HCEC 1CT (cell line): ENCODE measurements at regions not wholly inside any gene's neighbourhood (a gene's known extent, or its start where the extent isn't known, plus 50 kb on each side); places are given as distances from the start of the nearest gene placed in this dataset.
"Not testable (repeated sequence)": the region's sequence is repeated elsewhere in the genome, so short reads cannot be mapped to it uniquely, and the experiment has no call there.

ENCODE experiments used
- DNase-seq: peaks from one replicate; pipeline ENCODE4 v3.0.0-alpha.2; 2017

DNA sequence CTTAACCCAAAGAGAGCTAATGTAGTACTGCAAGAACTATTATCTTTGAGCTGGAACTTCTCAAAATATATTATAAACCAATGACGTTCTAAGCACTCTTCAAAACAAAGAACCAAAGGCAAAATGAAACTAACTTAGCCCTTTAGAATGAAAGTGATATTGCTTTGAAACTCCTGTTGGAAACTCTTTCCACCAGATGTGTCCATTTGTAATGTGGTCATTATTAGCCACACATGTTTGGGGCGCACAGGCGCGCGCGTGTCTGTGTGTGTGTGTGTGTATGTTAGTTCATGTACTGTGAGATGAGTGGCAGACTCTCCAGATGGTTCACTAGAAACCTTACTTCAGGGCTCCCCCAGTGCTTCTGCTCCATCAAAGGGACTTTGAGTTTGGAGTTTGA, 323.4 kb downstream of the BCL11A start:
- no peak for DNase-seq

DNA sequence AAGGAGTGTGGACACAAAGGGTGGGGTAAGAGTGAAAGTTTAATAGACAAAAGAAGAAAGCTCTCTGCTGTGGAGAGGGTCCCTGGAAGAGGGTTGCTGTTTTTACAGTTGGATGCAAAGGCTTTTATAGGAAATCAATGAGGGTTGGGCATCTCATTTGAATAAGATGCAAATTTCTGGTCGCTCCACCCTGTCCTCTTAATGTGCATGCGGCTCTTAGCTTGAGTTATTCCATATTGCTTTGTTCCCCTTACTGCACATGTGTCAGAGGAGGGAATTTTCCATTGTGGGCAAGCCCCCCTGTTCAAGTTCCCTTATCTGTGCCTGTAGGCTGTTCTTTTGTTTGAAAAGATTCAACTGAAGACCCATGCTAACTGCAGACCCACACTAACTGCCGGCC, 326.5 kb downstream of the BCL11A start:
- no peak for DNase-seq

DNA sequence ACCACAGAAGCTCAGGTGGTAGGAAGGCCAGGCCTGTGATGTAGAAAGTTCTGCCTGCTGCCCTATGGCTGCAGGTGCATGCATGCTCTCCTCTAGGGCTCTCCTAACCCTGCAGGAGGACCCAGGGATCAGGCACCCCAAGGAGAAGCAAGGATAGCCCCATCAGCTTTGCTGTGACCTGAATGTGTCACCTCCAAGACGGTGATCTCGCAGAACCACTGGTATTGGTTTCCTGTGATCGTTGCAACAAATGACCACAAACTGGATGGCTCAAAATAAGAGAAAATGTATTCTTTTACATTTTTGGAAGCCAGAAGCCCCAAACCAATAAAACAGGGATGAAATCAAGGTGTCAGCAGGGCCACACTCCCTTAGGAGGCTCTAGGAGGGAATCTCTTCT, 327.3 kb downstream of the BCL11A start:
- DNase-seq: no peak

- no peak for DNase-seq
Observed at GRCh38 chr2:60223859-60224258, 329.6 kb downstream of the BCL11A start.

- no peak for DNase-seq
Observed at GRCh38 chr2:60221098-60221497, 332.4 kb downstream of the BCL11A start.

DNA sequence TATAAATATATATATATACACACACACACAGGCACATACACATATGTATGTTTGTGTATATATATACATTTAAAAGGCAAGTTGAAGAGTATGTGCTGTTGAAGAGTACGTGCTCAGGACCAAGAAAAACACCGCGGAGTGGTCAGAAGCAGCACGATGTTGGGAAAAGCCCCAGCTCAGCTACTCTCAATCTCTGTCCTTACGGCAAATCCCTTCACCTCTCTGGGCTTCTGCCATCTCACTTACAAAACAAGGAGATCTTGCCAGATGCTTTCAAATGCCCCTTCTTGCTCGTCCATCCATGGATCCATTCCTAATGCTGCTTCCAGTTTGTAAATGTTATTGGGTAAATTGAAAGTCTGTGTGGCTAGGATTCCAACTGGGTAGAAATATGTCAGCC, 333.9 kb downstream of the BCL11A start:
- no peak for DNase-seq

DNA sequence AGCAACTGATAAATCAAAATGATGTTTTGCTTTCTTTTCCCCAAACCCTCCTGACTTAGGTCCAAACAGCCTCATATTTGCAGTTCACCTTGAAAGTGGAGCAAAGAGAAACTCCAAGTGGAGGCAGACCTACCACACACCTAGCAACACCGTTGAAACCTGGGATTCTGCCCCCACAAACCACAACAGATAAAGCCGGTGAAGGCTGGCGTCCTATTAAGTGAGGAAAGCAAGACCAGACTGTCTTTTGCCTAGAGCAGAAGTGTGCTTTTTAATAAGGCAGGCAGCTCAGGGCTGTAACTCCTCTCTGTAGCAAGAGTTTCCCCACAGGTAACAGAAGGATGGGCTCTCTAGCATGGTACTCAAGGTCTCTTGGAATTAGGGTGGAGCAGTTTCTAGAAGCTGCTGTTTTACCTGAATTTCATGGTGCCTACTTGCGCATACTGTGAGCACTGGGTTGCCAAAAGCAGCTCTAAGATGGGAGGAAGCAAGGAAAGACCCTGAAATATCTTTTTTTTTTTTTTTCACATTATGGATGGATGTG, 336.9 kb downstream of the BCL11A start:
- no peak for DNase-seq

- no peak for DNase-seq
Observed at GRCh38 chr2:60215386-60215901, 338.0 kb downstream of the BCL11A start.

DNA sequence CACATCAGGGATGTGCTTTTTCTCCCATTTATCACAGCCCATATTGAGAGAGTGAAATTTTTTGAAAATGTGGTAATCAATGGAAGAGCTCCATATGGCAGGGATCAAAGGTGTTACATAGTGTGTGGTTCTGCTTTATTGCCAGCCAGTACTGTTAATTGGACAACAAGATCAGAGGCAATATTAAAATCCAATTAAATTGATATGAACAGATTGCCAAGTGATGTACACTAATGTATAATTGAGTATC, 338.9 kb downstream of the BCL11A start:
- no peak for DNase-seq

DNA sequence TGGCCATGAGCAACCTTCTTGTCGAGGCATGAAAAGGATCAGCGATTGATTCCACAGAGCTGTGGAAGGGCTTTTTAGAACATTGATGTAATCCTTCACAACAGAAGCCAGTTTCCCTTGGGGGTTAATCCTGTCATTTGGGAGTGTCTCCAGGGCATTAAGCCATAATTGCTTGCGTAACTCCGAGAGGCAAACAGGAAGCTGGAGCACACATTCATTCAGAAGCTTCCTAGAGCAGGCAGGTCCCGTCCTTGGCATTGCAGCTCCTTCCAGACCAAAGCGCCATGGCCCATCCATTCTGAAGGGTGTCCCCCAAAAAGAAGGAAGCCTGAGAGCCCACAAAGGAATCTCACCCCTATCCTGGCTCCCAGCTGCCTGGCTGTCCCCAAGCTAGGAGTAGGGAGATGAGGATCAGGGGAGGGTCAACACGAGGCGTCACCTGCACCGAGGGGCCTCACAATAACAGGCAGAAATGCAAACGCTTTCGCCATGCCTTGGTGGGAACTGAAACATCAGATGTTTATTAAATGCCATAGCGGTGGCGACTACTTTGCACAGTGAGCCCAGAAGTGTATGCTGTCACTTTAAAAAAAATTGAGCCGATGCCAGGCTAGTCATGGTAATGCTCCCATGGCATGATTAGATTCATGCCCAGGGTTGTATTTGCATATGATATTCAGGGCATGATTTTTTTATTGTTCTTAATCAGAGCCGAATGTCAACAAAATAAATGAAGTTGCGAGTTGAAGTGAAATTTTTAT, 339.4 kb downstream of the BCL11A start:
- no peak for DNase-seq

GRCh38 chr2:60212181-60212945, 341.1 kb downstream of the BCL11A start:
- DNase-seq: no peak

GRCh38 chr2:60189006-60189405, 364.4 kb downstream of the BCL11A start:
- DNase-seq: not testable (repeated sequence)

GRCh38 chr2:60175290-60175689, 378.2 kb downstream of the BCL11A start:
- DNase-seq: no peak

DNA sequence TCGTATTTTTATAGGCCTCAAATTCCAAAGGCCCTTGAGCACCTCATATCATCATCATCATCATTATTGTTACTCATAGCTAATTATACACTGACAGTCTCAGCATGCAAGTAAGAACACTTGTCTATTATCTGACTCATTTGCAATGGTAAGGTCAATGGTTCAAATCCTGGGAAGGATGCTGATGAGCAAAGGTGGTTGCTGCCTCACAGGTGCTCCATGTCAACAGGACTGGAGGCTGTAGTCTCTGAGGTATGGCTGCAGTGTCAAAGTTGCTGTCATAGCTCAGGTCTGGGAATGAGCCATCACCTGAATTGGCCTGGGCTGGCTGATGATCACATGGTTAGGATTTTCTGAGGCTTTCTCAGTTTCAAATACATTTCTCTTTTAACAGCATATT, 379.3 kb downstream of the BCL11A start:
- DNase-seq: no peak

GRCh38 chr2:60172801-60173200, 380.7 kb downstream of the BCL11A start:
- no peak for DNase-seq

DNA sequence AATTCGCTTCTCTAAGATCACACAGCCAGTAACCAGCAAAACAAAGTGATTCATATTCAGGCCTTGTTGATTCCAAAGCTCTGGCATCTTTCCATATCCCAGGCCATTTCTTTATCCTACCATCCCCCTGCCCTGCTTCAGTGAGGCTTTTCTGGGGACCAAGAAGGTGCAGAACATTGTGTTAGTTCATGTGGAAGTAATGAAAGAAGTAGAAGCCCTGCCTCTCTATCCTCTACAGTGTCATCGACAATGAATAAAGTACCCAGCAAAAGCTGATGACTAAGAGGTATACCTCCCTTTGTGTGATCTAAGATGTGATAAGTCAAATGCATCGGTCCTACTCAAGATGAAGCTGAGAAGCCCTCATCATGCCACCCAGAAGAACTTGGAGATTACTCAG, 383.2 kb downstream of the BCL11A start:
- DNase-seq: no peak

DNA sequence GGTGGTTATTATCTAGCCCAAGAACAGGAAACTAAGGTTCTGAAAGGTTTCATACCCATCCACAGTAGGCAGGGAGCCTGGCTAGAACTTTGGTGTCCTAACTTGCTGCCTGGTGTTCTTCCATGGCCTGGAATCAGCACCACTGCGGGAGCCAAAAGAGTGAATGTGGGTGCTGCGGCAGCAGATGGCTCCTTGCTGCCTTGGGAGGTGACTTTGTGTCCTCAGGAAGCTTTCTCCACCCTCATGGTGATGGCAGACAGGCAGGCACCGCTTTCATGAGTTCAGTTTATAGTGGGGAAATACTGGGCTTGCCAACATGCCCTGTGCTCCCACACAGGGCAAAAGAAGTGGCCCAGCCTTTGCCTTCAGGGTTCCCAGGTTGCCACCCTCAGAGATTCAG, 385.2 kb downstream of the BCL11A start:
- no peak for DNase-seq

DNA sequence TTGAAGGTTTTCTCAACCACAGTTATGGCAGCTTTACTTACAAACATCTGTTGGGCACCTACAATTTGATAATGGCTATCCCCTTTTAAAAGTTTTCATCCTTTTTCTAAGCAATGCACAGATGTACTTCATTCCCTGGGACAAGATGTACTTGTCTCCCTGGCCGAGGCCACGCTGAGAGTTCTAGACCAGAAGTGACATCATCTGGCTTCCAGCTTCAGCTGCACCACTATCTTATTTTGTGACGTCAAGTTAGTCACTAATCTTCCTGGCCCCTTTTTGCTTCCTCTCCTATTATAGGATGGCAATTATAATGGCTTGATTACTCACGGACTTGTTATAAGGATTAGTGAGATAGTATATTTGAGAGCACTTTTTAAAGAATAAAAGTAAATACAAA, 386.4 kb downstream of the BCL11A start:
- no peak for DNase-seq

- DNase-seq: no peak
Observed at GRCh38 chr2:60163691-60164090, 389.8 kb downstream of the BCL11A start.

DNA sequence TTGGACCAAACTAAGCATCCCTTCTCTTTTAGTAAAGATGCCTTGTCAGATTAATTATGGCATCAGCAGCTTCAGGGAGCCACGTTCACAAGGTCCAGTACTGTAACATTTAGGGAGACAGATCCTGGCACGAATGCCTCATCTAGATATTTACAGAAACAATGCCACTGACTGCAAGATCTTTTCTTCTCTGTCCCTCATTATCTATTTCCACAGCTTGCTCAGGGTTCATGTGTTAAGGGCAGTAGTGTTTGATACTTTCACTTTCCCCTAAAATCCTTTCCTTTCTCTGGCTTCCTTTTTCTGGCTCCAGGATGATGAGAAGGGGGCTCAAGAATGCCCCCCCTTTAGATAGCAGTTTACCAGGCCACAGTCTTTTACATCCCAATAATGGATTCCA, 393.9 kb downstream of the BCL11A start:
- no peak for DNase-seq

GRCh38 chr2:60158262-60158661, 395.2 kb downstream of the BCL11A start:
- DNase-seq: no peak

- no peak for DNase-seq
Observed at GRCh38 chr2:60157283-60157682, 396.2 kb downstream of the BCL11A start.

GRCh38 chr2:60154142-60154541, 399.3 kb downstream of the BCL11A start:
- no peak for DNase-seq

GRCh38 chr2:60152226-60152833, 401.1 kb downstream of the BCL11A start:
- peak; percentile 3 for DNase-seq
